ENCODE measurements at regions not wholly inside any gene's neighbourhood (a gene's known extent, or its start where the extent isn't known, plus 50 kb on each side); places are given as distances from the start of the nearest gene placed in this dataset.
A peak's percentile ranks its signal among the peaks of the same experiment; 100 is the strongest.

DNA sequence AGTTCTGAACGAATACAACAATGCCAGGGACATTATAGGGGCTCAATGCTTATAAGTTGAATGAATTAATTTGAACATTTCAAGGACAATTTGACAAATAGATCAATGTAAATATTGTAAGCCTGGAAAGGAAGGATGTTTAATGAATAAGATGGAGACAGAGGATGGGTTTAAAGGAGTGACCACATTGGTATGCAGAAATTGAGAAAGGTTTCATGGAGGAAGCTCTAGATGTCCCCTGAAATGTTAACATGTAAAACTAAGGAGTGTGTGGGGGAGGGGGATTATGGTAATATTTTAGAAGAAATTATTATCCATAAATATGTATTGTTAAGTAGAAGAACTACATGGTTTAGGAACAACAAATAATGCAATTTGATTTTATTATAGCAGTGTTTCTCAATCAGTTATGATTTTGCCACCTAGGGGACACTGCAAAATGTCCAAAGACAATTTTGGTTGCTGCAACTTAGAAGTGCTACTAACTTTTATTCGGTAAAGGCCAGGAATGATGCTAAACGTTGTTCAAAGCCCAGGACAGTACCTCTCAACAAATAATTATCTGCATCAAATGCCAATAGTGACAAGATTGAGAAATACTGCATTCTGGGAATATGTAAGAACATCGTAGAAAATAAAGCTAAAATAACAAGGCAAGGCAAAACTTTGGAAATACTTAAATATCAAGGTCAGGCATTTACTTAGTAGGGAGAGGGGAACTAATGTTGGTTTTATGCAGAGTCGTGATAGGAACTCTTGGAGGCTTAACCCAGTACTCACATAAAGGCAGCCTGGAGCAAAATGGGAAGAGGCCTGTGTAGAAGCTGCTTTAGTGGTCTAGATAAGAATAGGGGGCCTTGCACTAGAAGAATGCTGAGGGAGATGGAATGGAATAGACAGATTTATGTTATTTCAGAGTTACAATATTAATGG lies 686.9 kb upstream of the CITED2 start:
- TF ChIP-seq, protein P1, sequence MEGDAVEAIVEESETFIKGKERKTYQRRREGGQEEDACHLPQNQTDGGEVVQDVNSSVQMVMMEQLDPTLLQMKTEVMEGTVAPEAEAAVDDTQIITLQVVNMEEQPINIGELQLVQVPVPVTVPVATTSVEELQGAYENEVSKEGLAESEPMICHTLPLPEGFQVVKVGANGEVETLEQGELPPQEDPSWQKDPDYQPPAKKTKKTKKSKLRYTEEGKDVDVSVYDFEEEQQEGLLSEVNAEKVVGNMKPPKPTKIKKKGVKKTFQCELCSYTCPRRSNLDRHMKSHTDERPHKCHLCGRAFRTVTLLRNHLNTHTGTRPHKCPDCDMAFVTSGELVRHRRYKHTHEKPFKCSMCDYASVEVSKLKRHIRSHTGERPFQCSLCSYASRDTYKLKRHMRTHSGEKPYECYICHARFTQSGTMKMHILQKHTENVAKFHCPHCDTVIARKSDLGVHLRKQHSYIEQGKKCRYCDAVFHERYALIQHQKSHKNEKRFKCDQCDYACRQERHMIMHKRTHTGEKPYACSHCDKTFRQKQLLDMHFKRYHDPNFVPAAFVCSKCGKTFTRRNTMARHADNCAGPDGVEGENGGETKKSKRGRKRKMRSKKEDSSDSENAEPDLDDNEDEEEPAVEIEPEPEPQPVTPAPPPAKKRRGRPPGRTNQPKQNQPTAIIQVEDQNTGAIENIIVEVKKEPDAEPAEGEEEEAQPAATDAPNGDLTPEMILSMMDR (IDR thresholded peaks at IDR 0.05; ENCODE audit: extremely low read depth, low read depth, low read length): no peak
- Histone ChIP-seq H3K4me2 (ENCODE audit: insufficient read depth, low read length) (peak overlapping the region; percentile 28), H3K4me3 (ENCODE audit: insufficient read depth, low read length) (no peak overlapping the region), H3K27me3 (ENCODE audit: insufficient read depth, low read length) (no peaks in the 10 kb centered on the region), H2AFZ (ENCODE audit: low read length) (no peak overlapping the region), H3K79me2 (ENCODE audit: insufficient read depth, low read length) (no peaks in the 10 kb centered on the region), H3K27ac (ENCODE audit: low read depth, low read length) (peak overlapping the region; percentile 92), H3K9me3 (ENCODE audit: low read depth, low read length) (no peaks in the 10 kb centered on the region), H4K20me1 (ENCODE audit: insufficient read depth, low read length) (no peaks in the 10 kb centered on the region), H3K36me3 (ENCODE audit: insufficient read depth, low read length) (no peaks in the 10 kb centered on the region), H3K4me1 (ENCODE audit: insufficient read depth, low read length) (peaks cover 26% of the 10 kb centered on the region)
- DNase-seq (ENCODE audit: insufficient read length, low spot score, missing footprints): no peak

DNA sequence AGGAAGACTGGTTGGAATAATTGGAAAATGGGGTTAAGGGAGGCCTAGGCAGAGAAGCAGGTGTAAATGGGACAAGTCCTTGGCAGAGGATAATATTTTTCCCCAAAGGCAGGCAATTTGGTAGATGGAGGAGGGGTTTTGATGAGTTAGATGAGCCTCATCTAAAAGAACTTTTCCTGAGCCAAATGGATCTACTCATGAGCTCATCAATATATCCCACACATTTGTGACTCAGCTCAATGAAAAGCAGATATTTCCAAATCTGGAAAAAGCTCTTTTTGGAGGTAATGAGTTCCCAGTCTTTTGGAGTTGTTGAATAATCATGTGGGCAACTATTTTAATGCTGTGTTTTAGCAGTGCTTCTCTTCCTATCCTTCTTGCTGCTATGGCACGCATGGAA lies 685.5 kb upstream of the CITED2 start:
- no peaks in the 10 kb centered on the region for H3K79me2 ChIP-seq (ENCODE audit: insufficient read depth, low read length)

DNA sequence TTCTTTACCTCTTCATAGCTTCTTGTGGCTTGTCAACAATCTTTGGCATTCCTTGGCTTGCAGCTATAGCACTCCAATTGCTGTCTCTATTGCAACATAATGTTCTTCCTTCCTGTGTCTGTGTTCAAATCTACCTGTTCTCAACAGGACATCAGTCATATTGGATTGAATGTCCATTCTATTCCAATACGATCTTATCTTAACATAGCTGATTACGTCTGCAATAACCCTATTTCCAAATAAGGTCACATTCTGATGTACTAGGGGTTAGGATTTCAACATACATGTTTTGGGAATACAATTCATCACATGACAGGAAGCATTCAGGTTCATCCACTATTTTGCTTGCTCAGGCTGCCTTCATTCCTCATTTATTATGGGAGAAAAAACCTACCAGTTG lies 684.4 kb upstream of the CITED2 start:
- Histone ChIP-seq H3K4me1 (ENCODE audit: insufficient read depth, low read length) (peaks cover 26% of the 10 kb centered on the region), H3K9me3 (ENCODE audit: low read depth, low read length) (no peaks in the 10 kb centered on the region), H3K36me3 (ENCODE audit: insufficient read depth, low read length) (no peaks in the 10 kb centered on the region), H2AFZ (ENCODE audit: low read length) (no peak overlapping the region), H3K27me3 (ENCODE audit: insufficient read depth, low read length) (no peaks in the 10 kb centered on the region), H3K27ac (ENCODE audit: low read depth, low read length) (no peak overlapping the region), H3K4me2 (ENCODE audit: insufficient read depth, low read length) (no peak overlapping the region), H3K4me3 (ENCODE audit: insufficient read depth, low read length) (no peak overlapping the region), H3K79me2 (ENCODE audit: insufficient read depth, low read length) (no peaks in the 10 kb centered on the region), H4K20me1 (ENCODE audit: insufficient read depth, low read length) (no peaks in the 10 kb centered on the region)
- TF ChIP-seq, protein P1 (IDR thresholded peaks at IDR 0.05; ENCODE audit: extremely low read depth, low read depth, low read length): no peak
- no peak for DNase-seq (ENCODE audit: insufficient read length, low spot score, missing footprints)

More for the DNA sequence above, 685.5 kb upstream of the CITED2 start:
- DNase-seq (ENCODE audit: insufficient read length, low spot score, missing footprints): no peak
- Histone ChIP-seq H3K36me3 (ENCODE audit: insufficient read depth, low read length) (no peaks in the 10 kb centered on the region), H2AFZ (ENCODE audit: low read length) (no peak overlapping the region), H3K27ac (ENCODE audit: low read depth, low read length) (peak overlapping the region; percentile 92), H3K4me3 (ENCODE audit: insufficient read depth, low read length) (no peak overlapping the region), H3K9me3 (ENCODE audit: low read depth, low read length) (no peaks in the 10 kb centered on the region), H3K4me1 (ENCODE audit: insufficient read depth, low read length) (peaks cover 26% of the 10 kb centered on the region), H3K4me2 (ENCODE audit: insufficient read depth, low read length) (no peak overlapping the region), H4K20me1 (ENCODE audit: insufficient read depth, low read length) (no peaks in the 10 kb centered on the region), H3K27me3 (ENCODE audit: insufficient read depth, low read length) (no peaks in the 10 kb centered on the region)
- TF ChIP-seq, protein P1 (IDR thresholded peaks at IDR 0.05; ENCODE audit: extremely low read depth, low read depth, low read length): no peak
